Putamen (tissue), 1 donor: ENCODE measurements at regions not wholly inside any gene's neighbourhood (a gene's known extent, or its start where the extent isn't known, plus 50 kb on each side); places are given as distances from the start of the nearest gene placed in this dataset.

ENCODE experiments used
- DNase-seq: peaks from one replicate; pipeline ENCODE4 v3.0.0-alpha.2; 2016; ENCODE audit warnings: low spot score

GRCh38 chr6:98136333-98136732, 698.0 kb upstream of the POU3F2 start:
- no peak for DNase-seq

DNA sequence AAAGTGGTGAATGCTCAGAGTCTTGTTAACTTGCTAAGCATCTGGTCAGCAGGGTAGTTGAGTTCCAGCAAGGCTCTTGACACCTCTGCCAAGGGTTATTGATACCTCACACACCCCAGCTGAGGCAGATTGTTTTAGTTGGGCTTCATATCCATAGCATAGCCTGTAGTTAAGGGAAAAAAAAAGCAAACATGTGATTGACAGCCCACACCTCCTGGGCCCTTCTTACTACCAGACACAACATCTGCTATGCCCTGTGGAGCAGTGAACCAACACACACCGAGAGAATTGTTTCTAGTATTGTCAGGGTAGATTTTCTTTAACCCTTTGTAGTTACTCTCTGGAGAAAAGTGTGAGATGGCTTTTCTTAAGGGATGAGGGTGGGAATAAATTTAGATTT, 697.0 kb upstream of the POU3F2 start:
- DNase-seq: no peak

- no peak for DNase-seq
Observed at GRCh38 chr6:98142839-98143238, 691.5 kb upstream of the POU3F2 start.

GRCh38 chr6:98146656-98147055, 687.7 kb upstream of the POU3F2 start:
- DNase-seq: no peak

DNA sequence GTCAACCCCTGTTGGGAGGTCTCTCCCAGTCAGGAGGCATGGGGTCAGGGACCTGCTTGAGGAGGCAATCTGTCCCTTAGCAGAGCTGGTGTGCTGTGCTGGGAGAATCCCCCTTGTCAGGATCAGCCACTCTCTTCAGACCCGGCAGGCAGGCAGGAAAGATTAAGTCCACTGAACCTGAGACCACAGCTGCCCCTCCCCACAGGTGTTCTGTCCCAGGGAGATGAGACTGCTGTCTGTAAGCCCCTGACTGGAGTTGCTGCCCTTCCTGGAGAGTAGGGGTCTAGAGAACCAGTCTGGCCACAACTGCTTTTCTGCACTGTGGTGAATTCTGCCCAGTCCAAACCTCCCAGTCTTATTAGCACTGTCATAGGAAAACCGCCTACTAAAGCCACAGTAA, 677.8 kb upstream of the POU3F2 start:
- no peak for DNase-seq

DNA sequence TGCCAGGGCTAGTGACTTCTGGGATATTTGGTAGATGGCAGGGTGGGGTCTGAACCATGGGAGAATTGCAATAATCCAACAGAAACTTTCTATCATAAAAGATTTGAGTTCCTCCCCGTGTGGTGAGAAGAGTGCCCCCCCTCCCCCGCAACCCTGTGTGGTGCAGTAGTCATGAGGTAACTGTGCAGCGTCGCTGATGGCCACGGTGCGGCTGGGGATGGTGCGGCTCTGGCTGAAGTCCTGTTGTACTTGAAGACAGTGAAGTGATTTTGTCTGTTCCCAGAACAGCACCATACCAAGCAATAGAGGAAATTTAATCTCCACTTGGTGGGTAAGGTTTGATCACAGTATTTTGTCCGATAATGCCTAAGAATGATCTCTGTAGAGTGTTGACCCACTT, 654.8 kb upstream of the POU3F2 start:
- DNase-seq: no peak

- DNase-seq: no peak
Observed at GRCh38 chr6:98200084-98200483, 634.3 kb upstream of the POU3F2 start.

DNA sequence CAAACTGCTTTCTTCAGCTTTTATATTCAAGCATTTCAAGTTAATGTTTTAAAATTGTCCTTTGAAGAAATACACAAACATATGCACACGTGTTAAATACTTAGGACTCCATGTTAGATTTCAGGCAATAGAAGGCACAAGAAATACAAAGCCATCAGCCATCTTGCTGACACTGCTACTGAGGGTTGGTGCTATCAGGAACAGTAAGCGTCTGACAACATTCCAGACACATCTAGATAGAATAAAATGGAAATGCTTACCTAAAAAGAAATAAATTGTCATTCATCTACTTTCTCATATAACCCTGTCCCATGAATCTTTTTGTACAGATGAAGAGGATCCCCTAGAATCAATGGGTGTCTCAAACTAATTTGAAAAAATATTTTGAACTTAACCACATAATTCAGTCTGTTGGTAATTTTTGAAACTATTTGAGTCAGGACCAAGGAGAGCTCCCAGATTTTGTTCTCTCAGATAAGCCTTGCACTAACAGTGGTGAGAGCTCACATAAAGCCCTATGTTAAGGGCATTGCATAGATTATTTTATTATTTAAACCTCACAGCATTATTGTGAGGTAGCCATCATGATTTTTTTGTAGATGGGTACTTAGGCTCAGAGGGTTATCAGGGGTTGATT, 631.1 kb upstream of the POU3F2 start:
- no peak for DNase-seq

- DNase-seq: no peak
Observed at GRCh38 chr6:98212468-98212867, 621.9 kb upstream of the POU3F2 start.

DNA sequence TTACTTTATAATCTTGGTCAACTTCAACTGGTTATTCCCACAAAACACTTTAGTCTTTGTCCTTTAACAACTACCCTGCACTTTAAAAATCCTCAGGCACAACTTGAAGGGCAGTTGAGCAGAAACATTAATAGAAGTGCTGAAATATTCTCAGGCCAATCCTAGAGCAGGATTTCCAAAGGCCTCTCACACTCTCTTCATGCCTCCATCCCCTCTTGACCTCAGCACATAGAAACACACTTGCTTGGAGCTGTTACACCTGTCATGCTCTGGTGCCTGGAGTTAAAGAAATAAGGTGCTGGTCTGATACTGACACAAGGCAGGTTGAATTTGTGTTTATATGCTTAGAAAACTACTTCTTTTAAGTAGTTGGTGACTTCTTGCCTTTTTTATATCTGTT, 618.8 kb upstream of the POU3F2 start:
- DNase-seq: no peak

- no peak for DNase-seq
Observed at GRCh38 chr6:98230250-98230649, 604.1 kb upstream of the POU3F2 start.

DNA sequence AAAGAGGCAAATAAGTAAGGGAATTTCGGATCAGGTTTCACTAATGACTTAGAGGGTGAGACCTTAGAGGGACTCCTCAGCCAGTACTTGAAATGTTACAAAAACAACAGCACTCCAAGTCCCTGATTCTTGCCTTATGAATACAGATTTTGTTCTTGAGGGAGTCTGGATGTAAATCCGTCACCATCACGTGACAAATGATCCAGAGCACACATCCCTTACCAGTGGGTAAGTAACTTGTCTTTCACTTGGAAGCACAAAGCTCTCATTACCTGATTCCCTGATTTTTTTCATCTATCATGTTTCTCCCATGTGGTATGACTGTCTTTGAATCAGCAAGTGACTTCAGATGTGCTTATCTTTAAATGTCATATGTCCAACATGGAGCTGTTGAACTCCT, 595.3 kb upstream of the POU3F2 start:
- no peak for DNase-seq

- no peak for DNase-seq
Observed at GRCh38 chr6:98241630-98242029, 592.7 kb upstream of the POU3F2 start.

DNA sequence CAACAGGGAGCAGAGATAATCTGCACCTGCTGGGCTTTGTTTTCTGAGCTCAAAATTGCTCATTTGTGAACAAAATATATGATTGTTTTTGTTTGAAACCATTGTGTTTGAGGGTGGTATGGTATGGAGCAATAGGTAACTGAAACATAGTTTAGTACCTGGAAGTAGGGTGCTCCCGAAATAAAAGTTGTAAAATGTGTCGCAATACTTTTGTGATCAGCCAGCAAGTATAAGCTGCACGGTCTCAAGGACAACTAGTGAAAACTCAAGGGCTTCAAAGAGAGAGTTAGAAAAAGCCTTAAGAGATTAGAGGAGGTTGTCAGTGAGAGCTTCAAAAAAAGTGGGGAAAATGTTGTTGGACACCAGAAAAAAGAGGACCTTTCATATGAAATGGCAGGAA, 579.8 kb upstream of the POU3F2 start:
- no peak for DNase-seq

DNA sequence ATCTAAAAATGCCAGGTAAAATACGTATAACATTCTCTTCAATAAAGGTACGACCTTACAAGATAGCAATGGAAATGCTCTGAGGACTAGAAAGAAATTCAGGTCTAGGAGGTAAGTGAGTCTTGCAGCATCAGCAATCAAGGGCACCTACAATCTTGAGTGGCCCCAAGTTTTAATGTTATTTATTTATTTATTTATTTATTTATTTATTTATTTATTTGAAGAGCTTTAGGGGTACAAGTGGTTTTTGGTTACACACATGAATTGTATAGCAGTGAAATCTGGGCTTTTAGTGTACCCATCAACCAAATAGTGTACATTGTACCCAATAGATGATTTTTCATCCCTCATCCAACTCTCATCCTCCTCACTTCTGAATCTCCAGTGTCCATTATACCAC, 574.0 kb upstream of the POU3F2 start:
- no peak for DNase-seq

DNA sequence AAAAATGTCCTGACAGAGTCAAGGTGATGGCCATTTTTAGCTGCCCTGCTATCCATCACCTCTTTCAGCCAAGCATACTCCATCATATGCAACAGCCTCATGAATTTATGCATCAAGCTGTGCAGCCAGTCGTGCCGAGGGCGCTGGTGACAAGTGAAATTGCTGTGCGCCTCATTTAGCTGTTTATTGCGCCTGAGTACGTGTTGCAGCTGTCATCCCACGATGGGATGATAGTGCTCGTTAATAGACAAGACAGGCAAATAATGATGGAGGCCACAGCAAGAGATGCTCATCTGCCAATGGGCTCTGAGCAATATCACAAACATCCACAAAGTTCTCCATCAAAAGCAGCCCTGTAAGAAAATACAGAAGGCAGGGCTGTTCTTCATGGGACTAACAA, 562.3 kb upstream of the POU3F2 start:
- peak; percentile 3 for DNase-seq

DNA sequence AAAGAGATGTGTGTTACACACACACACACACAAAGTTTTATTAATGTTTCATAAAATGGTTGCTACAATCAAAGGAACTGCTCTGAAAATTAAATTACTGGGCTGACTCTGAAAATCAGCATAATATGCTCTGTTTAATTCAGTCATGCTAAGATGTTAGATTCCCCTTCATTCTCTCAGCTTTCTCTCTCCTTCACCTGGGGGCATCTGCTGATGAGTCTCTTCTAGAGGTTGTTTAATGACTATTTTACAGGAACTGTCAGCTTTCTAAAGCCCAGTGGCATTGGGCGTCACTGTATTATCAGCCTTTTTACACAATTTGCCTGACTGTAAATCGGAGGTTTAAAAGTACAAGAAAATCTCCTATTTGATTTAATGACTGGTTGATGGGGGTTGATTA, 559.7 kb upstream of the POU3F2 start:
- no peak for DNase-seq

GRCh38 chr6:98280492-98280891, 553.9 kb upstream of the POU3F2 start:
- DNase-seq: no peak

DNA sequence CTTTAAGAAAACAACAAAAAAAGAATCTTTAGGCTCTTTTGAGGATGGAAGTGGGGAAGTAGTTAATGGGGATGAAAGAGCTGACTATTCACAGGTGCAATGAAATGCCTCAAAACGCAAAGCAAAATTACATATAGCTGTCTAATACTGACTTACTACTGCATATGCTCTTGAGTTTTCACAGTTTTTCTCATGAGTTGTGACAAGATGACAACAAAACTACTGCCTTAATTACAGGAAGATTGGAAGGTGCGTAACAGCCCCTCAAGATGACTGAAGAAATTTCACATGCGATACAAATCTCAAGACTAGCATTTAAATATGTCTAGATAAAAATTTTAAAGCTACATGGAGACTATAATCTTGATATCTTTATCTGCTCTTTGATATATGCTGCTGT, 547.8 kb upstream of the POU3F2 start:
- DNase-seq: no peak

DNA sequence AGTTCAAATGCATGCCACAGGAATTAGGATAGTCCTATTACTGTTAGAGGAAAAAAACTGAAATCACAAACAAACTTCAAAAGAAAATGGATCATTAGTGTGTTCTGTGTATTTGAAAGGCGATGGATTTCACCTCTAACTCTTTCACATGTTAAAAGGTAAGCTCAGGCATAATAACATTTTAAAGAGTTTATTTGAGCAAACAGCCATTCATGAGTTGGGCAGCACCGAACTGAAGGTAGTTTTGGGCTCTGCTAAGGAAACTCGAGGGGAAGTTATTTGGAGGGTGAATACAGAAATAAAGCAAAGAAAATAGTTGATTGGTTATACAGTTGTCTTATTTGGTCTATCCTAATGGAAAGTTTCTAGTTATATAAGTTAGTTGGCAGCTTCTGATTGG, 546.5 kb upstream of the POU3F2 start:
- no peak for DNase-seq

GRCh38 chr6:98292810-98293209, 541.6 kb upstream of the POU3F2 start:
- DNase-seq: no peak

GRCh38 chr6:98295515-98296175, 538.7 kb upstream of the POU3F2 start:
- no peak for DNase-seq

DNA sequence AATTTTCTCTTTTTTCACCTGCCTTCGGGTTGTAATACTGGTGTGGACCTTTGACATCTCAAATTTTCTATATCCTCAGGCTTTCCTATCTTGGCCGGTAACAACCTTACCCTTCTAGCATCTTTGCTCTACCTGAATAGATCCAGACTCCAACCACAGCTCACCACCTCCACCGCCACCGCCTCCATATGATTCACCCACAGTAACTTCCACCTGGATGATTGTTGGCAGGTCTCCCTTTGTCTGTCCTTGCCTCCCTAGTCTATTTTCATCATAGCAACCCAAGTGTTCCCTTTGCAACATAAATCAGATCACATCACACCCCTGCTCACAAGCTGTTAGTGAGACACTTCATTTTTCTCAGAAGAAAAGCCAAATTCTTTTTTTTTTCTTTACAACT, 525.8 kb upstream of the POU3F2 start:
- DNase-seq: no peak

DNA sequence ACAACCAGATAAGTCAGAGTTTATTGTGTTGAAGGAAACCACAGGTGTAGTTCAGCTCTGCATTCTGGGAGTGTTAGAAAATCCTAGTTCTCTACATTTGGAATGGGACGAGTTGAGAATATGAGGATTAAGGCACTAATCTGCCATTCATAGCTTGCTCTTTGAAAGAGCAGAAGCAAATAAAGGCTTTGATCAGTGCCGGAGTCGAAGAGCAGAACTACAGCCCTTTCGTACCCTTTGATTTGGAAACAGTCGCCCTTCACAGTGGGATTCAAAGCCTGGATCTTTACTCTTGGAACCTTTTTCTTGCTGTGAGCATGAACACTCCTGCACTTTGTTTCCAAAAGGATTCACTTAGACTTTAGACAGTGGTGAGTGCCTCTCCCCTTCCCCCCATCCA, 523.9 kb upstream of the POU3F2 start:
- DNase-seq: no peak
